ENCODE measurements at regions not wholly inside any gene's neighbourhood (a gene's known extent, or its start where the extent isn't known, plus 50 kb on each side); places are given as distances from the start of the nearest gene placed in this dataset.

DNA sequence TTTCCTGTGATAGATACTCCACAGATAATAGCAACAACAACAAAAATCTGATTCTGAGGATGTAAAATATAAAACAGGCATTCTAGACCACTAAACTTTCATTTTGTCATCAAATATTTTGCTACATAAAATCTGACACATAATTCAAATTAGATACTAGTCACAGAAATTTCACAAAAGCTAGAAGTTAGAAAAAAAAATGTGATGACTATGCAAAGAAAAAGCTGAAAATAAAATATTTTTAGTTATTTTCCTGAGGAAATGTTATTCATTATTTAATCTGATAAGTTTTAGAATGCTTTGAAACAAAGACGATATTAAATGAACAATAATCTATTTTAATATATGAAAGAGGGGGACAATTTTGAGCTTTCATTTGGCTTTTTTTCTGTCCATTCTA lies 357.2 kb downstream of the SLITRK6 start:
- TF ChIP-seq EZH2 (IDR thresholded peaks at IDR 0.05) (no peak), POLR2AphosphoS5 (IDR thresholded peaks at IDR 0.05; ENCODE audit: borderline replicate concordance, low read depth, low read length) (no peak)
